ENCODE measurements at regions not wholly inside any gene's neighbourhood (a gene's known extent, or its start where the extent isn't known, plus 50 kb on each side); places are given as distances from the start of the nearest gene placed in this dataset.
"Not testable (repeated sequence)": the region's sequence is repeated elsewhere in the genome, so short reads cannot be mapped to it uniquely, and the experiment has no call there.

GRCh38 chr1:148254611-148255429 is 102.7 kb upstream of the NBPF11 start:
- H3K9me3 ChIP-seq (ENCODE audit: control insufficient read depth, insufficient read depth, low read length); DNase-seq; H2BK5ac ChIP-seq (ENCODE audit: low read depth, low read length, poor library complexity, severe bottlenecking); H2BK120ac ChIP-seq (ENCODE audit: low read depth, low read length); intact Hi-C loops (cut with micrococcal nuclease); H3K27ac ChIP-seq (ENCODE audit: insufficient read depth, low read length); H4K5ac ChIP-seq (ENCODE audit: low read depth, low read length); H3K4me3 ChIP-seq (ENCODE audit: insufficient read depth, low read depth, low read length); H3K79me1 ChIP-seq (ENCODE audit: low read depth in 1 of 2, low read length in 2 of 2); H4K20me1 ChIP-seq (ENCODE audit: insufficient read depth, low read length); H2BK20ac ChIP-seq (ENCODE audit: low read depth, low read length); H3K14ac ChIP-seq (replicated peaks; ENCODE audit: low read depth, low read length); H3K36me3 ChIP-seq (ENCODE audit: control insufficient read depth, insufficient read depth, low read length); H3K4ac ChIP-seq (ENCODE audit: low read depth, low read length); H2BK15ac ChIP-seq (ENCODE audit: low read depth, low read length); H3K27me3 ChIP-seq (ENCODE audit: control insufficient read depth, insufficient read depth, low read length); BruUV-seq (replicated peaks); H3K56ac ChIP-seq (ENCODE audit: extremely low read depth, insufficient read depth, low read length); H2AFZ ChIP-seq (replicated peaks; ENCODE audit: low read length, poor library complexity); dilution Hi-C loops (cut with HindIII; ENCODE audit: low sequenced_read_pairs, unreplicated experiment); H4K8ac ChIP-seq (ENCODE audit: low read depth in 2 of 2, low read length in 2 of 2); CTCF ChIA-PET; in situ Hi-C loops (cut with MboI; ENCODE audit: low sequenced_read_pairs); H3K4me2 ChIP-seq (ENCODE audit: low read depth, low read length); H3K18ac ChIP-seq (ENCODE audit: low read depth, low read length); H3K4me1 ChIP-seq (ENCODE audit: control insufficient read depth, insufficient read depth, low read length); POLR2A ChIA-PET (ENCODE audit: unreplicated experiment); H2AK5ac ChIP-seq (ENCODE audit: low read depth, low read length); H2AK9ac ChIP-seq (replicated peaks; ENCODE audit: low read depth, low read length, poor library complexity); H3K9me1 ChIP-seq (ENCODE audit: insufficient read depth, low read length); H3K9ac ChIP-seq (ENCODE audit: low read depth, low read length); H4K91ac ChIP-seq (ENCODE audit: insufficient read depth, low read depth, low read length); H3K23ac ChIP-seq (ENCODE audit: low read depth, low read length): not testable (repeated sequence)
- 60% methylated on average over 1 of the region's 16 CpGs; no CpG with 5 or more reads in 1 of the 2 experiments for WGBS, 2 experiments (ENCODE audit: extremely low coverage in 2 of 2, insufficient read length in 1 of 2)
- ATAC-seq (ENCODE audit: low read depth): peak; percentile 74
- peak; percentile 12; the same call in 1 of the 2 replicates for TF ChIP-seq SMC3 (IDR thresholded peaks at IDR 0.05; ENCODE audit: low read depth, low read length)
- TF ChIP-seq CTCF (conservative IDR thresholded peaks at IDR 0.05; ENCODE audit: low read depth, low read length): peak; percentile 30; the same call in 1 of the 2 replicates
- TF ChIP-seq RAD21 (IDR thresholded peaks at IDR 0.05; ENCODE audit: low read length): 0 out of 2 replicates have a peak, but pooled peaks have one; percentile 6

- H3K36me3 ChIP-seq (ENCODE audit: control insufficient read depth, insufficient read depth, low read length); H2AFZ ChIP-seq (replicated peaks; ENCODE audit: low read length, poor library complexity); H3K9ac ChIP-seq (ENCODE audit: low read depth, low read length); H3K4me3 ChIP-seq (ENCODE audit: insufficient read depth, low read depth, low read length); H2AK9ac ChIP-seq (replicated peaks; ENCODE audit: low read depth, low read length, poor library complexity); H4K20me1 ChIP-seq (ENCODE audit: insufficient read depth, low read length); H3K9me1 ChIP-seq (ENCODE audit: insufficient read depth, low read length); dilution Hi-C loops (cut with HindIII; ENCODE audit: low sequenced_read_pairs, unreplicated experiment); H4K91ac ChIP-seq (ENCODE audit: insufficient read depth, low read depth, low read length); CTCF ChIA-PET; H3K4me2 ChIP-seq (ENCODE audit: low read depth, low read length); H2BK20ac ChIP-seq (ENCODE audit: low read depth, low read length); H3K56ac ChIP-seq (ENCODE audit: extremely low read depth, insufficient read depth, low read length); H4K8ac ChIP-seq (ENCODE audit: low read depth in 2 of 2, low read length in 2 of 2); H3K14ac ChIP-seq (replicated peaks; ENCODE audit: low read depth, low read length); H3K4me1 ChIP-seq (ENCODE audit: control insufficient read depth, insufficient read depth, low read length); H2BK15ac ChIP-seq (ENCODE audit: low read depth, low read length); H4K5ac ChIP-seq (ENCODE audit: low read depth, low read length); H3K9me3 ChIP-seq (ENCODE audit: control insufficient read depth, insufficient read depth, low read length); H2BK120ac ChIP-seq (ENCODE audit: low read depth, low read length); in situ Hi-C loops (cut with MboI; ENCODE audit: low sequenced_read_pairs); H3K27me3 ChIP-seq (ENCODE audit: control insufficient read depth, insufficient read depth, low read length); H2BK5ac ChIP-seq (ENCODE audit: low read depth, low read length, poor library complexity, severe bottlenecking); H3K27ac ChIP-seq (ENCODE audit: insufficient read depth, low read length); H2AK5ac ChIP-seq (ENCODE audit: low read depth, low read length); H3K4ac ChIP-seq (ENCODE audit: low read depth, low read length); DNase-seq; H3K18ac ChIP-seq (ENCODE audit: low read depth, low read length); ATAC-seq (ENCODE audit: low read depth); H3K23ac ChIP-seq (ENCODE audit: low read depth, low read length); intact Hi-C loops (cut with micrococcal nuclease); H3K79me1 ChIP-seq (ENCODE audit: low read depth in 1 of 2, low read length in 2 of 2); POLR2A ChIA-PET (ENCODE audit: unreplicated experiment); BruUV-seq (replicated peaks): not testable (repeated sequence)
- no CpG with 5 or more reads among the region's 2 CpGs for WGBS, 2 experiments (ENCODE audit: extremely low coverage in 2 of 2, insufficient read length in 1 of 2)
These were observed 101.7 kb upstream of the NBPF11 start for GRCh38 chr1:148253808-148254207.

All from IMR-90 (cell line).